HG03139 (cell line): ENCODE measurements at regions not wholly inside any gene's neighbourhood (a gene's known extent, or its start where the extent isn't known, plus 50 kb on each side); places are given as distances from the start of the nearest gene placed in this dataset.

Source experiments
- ATAC-seq: cut with Tn5 transposase; IDR thresholded peaks from one replicate; pipeline ENCODE4 v1.9.1; 2021; ENCODE audit not compliant: unreplicated experiment

DNA sequence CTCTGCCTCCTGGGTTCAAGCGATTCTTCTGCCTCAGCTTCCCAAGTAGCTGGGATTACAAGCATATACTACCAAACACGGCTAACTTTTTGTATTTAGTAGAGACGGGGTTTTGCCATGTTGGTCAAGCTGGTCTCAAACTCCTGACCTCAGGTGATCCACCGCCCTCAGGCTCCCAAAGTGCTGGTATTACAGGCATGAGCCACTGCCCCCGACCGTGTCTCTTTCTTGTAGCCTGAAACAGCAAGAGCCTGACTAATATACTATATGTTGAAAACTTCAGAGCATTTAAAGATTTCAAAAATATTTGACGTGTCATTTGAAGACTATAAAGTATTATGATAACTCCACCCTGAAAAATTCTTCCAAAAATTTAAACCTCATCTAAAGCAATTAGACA, 71.7 kb upstream of the ZNF648 start:
- no peak for ATAC-seq

DNA sequence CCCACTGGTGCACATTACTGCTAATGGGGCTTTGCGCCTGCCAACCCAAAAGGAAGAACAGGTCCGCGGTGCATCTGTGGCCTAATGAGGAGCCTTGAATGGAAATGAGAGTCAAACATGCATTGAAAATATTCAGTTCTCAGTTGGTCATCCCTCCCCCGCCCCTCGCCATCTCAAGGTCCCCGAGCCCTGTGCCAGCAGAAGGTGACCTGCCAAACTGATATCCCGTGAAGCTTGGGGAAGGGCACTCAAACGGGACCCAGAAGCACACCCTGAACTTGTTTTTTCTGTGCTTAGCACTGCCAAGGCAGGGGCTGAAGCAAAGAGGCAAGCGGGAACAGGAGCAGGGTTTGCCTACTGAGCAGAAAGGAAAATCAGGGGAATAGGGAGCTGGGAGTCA, 67.9 kb upstream of the ZNF648 start:
- no peak for ATAC-seq

DNA sequence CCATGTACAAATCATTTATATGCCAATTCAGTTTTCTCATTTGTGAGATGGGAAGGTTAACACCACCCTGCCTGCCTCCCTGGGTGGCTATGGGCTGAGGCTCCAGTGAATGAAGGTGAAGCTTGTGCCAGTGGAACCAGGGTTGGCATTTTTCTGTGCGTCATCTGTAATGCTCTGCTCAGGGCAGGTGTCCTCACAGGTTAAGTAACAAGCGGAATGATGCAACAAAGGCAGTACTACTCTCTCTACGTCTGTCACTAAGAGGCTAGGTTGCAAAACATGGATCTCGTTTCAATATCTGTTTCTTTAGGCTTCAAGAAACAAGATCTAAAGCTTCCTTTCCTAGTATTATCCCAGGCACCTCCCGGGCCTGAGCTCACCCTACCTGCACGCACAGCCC, 67.0 kb upstream of the ZNF648 start:
- no peak for ATAC-seq

DNA sequence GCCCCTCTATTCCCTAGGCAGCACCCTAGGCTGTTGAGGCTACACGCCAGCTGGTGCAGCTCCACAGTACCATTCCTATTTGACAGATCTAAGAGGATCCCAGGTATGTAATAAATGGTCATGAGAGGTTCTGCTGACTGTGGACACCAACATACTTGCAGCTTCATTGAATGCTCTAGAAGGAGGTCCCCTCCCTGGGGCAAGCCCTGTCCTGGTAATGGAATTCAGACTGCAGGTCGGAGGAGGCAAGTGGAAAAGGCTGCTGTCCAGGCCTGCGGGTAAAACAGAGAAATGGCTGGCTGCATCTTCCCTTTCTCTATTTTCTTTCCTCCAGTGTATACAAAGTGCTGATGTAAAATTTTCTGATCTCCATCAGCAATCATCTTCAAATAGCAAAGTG, 66.1 kb upstream of the ZNF648 start:
- no peak for ATAC-seq

DNA sequence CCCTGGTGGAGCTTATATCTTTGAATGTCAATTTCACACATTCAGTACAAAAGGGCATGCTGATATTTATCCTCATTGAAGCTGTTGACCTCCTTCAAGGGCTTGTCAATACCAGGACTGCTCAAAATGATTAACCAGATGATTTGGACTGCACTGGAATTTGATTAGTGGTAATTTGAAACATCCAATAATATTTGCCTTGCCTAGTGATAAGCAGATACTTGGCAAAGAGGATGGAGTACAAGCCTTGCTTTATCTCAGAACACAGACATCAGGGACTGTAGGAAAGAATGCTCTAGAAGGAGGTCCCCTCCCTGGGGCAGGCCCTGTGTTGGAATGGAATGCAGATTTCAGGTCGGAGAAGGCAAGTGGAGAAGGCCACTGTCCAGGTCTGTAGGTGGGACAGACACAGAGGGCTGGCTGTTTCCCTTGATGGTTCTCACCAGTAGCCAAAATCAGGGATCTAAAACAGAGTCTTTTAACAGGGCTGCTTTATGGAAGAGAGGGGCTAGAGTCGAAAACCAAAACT, 64.8 kb upstream of the ZNF648 start:
- ATAC-seq: no peak

DNA sequence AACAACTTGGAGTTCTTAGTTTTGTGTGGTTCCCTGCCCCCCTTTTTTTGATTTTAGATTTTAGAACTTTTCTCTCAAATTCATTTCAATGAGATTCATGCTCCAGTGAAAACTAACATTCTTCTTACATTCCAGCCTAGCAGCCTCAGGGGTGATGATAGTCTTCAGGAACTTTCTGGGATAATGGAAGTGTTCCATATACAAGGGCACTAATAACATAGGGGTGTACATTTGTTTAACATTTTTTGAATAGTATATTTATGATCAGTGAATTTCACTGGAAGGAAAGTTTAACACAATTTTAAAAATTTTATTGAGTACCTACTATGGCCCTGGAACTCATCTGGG, 61.4 kb upstream of the ZNF648 start:
- no peak for ATAC-seq

DNA sequence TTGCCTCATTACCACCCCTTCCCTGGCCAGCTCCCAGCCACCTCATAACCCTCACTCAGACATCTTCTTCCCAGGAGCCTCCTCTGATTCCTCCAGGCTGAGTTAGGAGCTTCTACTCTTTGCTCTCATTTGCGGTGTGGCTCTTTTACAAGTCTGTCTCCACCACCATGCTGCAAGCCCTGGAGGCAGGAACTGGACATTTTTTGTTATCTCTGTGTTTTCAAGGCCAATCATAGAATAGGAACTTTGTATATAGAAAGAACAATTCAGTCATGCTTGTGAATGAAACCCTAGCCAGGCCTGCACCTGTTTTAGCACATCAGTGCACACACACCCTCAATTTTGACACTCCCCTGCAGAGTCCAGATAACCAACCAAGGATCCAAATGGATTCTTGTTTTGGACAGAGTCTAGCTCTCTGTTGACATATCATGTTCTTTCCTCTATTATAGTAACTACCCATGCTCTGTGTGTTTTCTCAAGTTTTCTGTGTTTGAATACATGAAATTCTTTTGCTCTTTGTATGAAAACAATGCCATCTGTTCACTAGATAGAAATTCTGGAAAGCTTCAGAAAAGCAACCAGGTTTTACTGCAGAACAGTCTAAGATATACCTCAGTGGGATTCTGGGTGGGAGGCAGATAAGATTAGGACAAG, 60.9 kb upstream of the ZNF648 start:
- no peak for ATAC-seq

DNA sequence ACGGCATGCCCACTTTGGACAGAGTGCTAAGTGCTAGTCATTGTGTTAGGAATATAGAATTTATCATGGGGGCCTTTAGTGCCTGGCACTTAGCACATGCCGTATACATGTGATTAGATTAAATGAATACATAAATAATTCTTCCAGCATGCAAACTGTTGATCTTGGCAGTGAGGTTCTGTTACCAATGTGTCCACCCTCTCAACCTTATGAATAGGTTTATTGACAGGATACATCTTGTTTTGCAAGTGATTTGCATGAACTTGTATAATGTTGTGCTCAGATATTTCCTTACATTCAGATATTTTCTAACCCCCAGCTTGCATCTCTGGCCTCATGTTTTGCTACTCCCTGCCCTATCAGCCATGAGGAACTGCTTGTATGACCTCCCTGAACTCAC, 60.3 kb upstream of the ZNF648 start:
- no peak for ATAC-seq

DNA sequence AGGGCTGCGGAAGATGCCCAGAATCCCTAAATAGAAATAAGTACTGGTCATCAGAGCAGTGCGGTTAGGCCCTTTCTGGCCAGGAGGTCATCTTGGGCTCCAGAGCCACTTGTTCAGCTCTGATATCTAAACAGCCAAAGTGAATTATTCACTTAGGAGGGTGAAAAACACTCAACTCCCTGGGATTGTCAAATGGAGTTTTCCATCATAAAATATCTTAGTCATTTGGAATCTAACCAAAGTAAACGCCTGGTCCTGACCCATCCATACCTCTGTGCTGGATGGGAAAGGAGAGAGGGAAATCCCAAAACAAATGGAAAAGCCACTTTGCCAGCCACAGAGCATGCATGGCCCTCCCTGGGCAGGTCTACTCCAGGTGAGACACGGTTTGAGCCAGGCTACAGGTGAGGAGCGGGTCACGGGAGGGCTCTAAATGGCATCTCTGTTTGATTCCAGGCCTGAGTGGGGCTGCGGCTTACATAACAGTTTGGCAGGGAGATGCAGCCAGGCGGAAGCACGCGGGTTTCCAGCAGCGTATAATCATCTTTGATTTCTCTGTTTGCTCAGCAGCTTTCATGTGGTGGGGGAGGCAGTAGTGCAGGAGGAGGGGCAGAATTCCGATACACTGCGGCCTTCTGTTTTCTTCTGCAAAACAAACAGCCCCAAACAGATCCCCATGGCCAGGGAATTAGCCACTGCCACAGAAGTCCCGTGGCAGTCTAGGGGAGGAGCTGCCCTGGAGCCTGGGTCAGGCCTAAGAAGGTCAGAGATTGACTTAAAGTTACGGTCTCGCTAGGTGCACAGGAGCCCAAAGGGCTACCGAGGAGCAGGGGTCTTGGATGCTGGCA, 59.1 kb upstream of the ZNF648 start:
- ATAC-seq: no peak

DNA sequence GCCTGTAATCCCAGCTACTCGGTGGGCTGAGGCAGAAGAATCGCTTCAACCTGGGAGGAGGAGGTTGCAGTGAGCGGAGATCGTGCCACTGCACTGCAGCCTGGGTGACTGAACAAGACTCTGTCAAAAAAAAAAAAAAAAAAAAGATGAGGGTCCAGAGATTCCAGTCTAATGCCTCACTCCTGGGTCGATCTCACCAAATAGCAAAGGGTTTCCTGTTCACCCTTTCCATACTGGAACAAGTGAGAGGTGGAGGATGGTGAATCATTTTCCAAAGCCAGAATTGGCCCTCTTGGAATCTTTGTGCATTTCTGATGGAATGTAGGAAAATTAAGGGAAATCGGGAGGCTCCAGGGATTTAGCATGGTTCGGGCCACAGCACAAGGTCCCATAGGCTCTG, 58.1 kb upstream of the ZNF648 start:
- no peak for ATAC-seq

DNA sequence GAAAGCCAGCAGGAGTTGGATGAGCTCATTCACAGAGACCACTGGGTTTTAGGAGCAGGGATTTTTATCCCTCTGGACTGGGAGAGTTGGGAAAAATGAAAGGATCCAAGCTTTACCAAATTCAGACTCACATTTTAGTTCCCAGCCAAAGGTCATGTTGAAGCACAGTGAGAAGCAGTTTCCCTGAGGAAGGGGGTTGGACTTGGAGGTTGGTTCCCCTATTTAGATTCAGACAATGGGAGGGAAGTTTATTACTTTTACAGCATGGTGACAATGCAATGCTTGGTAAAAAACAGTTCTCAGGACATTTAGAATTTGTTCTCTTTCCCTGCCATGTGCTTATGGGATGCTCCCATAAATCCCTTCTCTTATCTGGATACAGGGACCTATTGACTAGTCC, 57.3 kb upstream of the ZNF648 start:
- ATAC-seq: no peak

DNA sequence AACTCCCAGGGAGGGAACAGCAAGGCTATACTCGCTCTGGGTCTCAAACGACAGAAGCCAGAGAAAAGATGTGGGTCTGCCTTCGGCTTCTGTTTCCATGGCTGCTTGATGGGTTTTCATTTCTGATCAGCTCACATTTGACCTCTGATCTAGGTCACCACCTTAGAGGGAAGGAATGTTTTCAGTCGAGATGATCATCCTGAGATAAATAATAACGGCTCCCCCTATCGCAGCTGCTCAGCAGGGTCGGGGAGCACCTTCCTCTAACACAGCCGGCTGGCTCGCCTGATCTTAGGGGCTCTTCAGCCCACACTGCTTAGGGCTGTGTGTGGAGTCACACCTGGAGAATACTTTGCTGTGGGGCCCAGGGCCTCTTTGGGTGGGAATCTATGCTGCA, 53.1 kb upstream of the ZNF648 start:
- no peak for ATAC-seq

DNA sequence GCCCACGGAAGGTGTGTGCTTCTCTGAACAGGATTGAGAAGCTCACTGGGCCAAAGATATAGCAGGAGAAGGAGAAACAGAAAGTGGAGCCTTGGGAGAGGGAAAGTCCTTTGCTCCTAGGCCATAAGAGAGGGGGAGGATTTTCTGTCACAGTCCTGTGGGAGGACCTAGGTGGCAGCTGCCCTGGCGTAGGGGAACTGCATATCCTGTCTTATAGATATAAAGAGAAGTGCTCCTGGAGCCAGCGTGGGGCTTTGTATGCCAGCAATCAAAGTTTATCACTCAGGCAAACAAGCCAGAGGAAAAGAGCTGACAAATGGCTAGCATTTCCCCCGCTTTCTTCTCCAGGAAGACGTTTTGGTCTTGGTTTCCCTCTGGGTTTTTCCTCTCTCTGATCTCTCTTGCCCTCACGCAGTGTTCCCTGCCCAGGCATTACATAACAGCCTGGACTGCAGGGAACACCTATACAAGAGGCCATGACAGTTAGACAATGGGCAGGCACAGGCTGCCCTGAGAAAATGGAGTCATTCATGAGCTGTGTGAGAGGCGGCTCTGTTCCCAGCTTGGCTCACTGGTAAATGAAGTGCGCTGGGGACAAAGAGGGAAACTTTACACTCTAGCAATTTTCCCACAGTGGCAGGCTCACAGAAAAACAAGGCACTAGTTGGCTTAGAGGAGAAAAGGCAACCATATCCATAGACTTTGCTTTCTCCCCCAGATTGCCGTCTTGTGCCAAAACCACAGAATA, 52.5 kb upstream of the ZNF648 start:
- ATAC-seq: no peak

DNA sequence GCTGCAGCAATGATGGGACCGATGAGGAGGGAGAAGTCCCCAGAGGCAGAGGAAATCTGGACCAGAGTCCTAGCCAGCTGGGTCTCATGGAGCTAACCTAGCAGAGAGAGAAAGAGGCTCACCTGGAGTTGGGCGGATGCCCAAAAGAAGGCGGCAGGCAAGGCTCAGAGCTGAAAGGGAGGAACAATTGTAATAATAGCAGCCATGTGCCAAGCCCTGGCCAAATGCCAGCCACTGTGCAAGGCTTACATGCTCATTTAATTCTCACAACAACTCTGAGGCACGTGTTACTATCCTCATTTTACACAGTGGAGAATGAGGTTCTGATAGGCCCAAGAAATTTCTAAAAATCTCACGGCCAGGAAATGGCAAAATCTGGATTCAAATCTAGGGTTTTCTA, 50.0 kb upstream of the ZNF648 start:
- ATAC-seq: no peak
